Gastroesophageal sphincter (tissue), 3 donors: ENCODE measurements at regions not wholly inside any gene's neighbourhood (a gene's known extent, or its start where the extent isn't known, plus 50 kb on each side); places are given as distances from the start of the nearest gene placed in this dataset.

Source experiments
- EP300 ChIP-seq: sonication (generic); formaldehyde crosslinking; IDR thresholded peaks from one replicate; pipeline ENCODE4 v1.6.1; 2017; ENCODE audit warnings: antibody characterized with exemption, mild to moderate bottlenecking
- POLR2A ChIP-seq, 2 donors: fragments of 450-650 bp; IDR thresholded peaks; one replicate each; pipeline ENCODE4 v1.6.1; 2017; ENCODE audit warnings: antibody characterized with exemption in 2 of 2, mild to moderate bottlenecking in 2 of 2, moderate library complexity in 1 of 2
- POLR2AphosphoS5 ChIP-seq: sonication (generic); formaldehyde crosslinking; IDR thresholded peaks from one replicate; pipeline ENCODE4 v1.6.1; 2017; ENCODE audit warnings: antibody characterized with exemption
- TF ChIP-seq, protein P1 (sequence below), 4 experiments: fragments of 200-600 bp in 2 of 4; fragments of 450-650 bp in 2 of 4; sonication (generic) in 1 of 4; IDR thresholded peaks; one replicate each; pipeline ENCODE4 v1.5.1; 2017 to 2019; ENCODE audit warnings: antibody characterized with exemption in 4 of 4, mild to moderate bottlenecking in 2 of 4, moderate library complexity in 2 of 4

DNA sequence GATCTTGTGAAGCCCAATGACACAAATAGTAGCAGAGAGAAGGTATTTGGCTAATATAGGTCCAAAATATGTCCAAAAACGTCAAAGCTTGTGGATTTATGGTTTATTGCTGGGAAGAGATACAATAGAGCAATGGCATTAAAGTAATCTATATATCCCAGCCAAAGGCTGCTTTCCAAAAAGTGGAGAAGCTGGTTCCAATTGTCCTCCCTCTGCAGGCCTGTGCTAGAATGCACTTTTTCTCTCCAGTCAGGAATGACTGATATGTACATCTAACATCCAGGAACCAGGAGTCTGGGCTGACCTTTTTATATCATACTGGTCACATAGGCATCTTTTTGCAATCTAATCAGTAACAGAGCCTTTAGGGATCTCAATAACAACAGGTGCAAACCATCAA is 167.1 kb upstream of the FAM3C start:
- TF ChIP-seq, protein P1, sequence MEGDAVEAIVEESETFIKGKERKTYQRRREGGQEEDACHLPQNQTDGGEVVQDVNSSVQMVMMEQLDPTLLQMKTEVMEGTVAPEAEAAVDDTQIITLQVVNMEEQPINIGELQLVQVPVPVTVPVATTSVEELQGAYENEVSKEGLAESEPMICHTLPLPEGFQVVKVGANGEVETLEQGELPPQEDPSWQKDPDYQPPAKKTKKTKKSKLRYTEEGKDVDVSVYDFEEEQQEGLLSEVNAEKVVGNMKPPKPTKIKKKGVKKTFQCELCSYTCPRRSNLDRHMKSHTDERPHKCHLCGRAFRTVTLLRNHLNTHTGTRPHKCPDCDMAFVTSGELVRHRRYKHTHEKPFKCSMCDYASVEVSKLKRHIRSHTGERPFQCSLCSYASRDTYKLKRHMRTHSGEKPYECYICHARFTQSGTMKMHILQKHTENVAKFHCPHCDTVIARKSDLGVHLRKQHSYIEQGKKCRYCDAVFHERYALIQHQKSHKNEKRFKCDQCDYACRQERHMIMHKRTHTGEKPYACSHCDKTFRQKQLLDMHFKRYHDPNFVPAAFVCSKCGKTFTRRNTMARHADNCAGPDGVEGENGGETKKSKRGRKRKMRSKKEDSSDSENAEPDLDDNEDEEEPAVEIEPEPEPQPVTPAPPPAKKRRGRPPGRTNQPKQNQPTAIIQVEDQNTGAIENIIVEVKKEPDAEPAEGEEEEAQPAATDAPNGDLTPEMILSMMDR (IDR thresholded peaks at IDR 0.05): no peak
- no peak for TF ChIP-seq POLR2AphosphoS5
- no peak for TF ChIP-seq EP300
- TF ChIP-seq POLR2A (IDR thresholded peaks at IDR 0.05): no peak
